ENCODE measurements at regions not wholly inside any gene's neighbourhood (a gene's known extent, or its start where the extent isn't known, plus 50 kb on each side); places are given as distances from the start of the nearest gene placed in this dataset.

- TF ChIP-seq REST (IDR thresholded peaks at IDR 0.05; ENCODE audit: insufficient read depth in 1 of 2, low read depth in 2 of 2, low read length in 2 of 2) (no peak), FOXP2 (optimal IDR thresholded peaks at IDR 0.05; ENCODE audit: borderline replicate concordance, extremely low read depth, extremely low read length, insufficient read depth) (no peak), POLR2AphosphoS5 (IDR thresholded peaks at IDR 0.05; ENCODE audit: low read depth, low read length) (no peak), TAF1 (IDR thresholded peaks at IDR 0.05; ENCODE audit: borderline replicate concordance, insufficient read depth, low read length) (no peak)
Measured at GRCh38 chr9:11663913-11664312, 1029.3 kb upstream of the TYRP1 start.

GRCh38 chr9:11676821-11677220 is 1016.4 kb upstream of the TYRP1 start:
- TF ChIP-seq REST (IDR thresholded peaks at IDR 0.05; ENCODE audit: insufficient read depth in 1 of 2, low read depth in 2 of 2, low read length in 2 of 2) (no peak), TAF1 (IDR thresholded peaks at IDR 0.05; ENCODE audit: borderline replicate concordance, insufficient read depth, low read length) (no peak), SIN3A (IDR thresholded peaks at IDR 0.05; ENCODE audit: borderline replicate concordance, insufficient read depth, low read length) (no peak), FOXP2 (optimal IDR thresholded peaks at IDR 0.05; ENCODE audit: borderline replicate concordance, extremely low read depth, extremely low read length, insufficient read depth) (no peak), POLR2AphosphoS5 (IDR thresholded peaks at IDR 0.05; ENCODE audit: low read depth, low read length) (no peak)

GRCh38 chr9:11686733-11687132 is 1006.5 kb upstream of the TYRP1 start:
- no peak for TF ChIP-seq REST (IDR thresholded peaks at IDR 0.05; ENCODE audit: insufficient read depth in 1 of 2, low read depth in 2 of 2, low read length in 2 of 2)
- no peak for TF ChIP-seq FOXP2 (optimal IDR thresholded peaks at IDR 0.05; ENCODE audit: borderline replicate concordance, extremely low read depth, extremely low read length, insufficient read depth)
- no peak for TF ChIP-seq SIN3A (IDR thresholded peaks at IDR 0.05; ENCODE audit: borderline replicate concordance, insufficient read depth, low read length)
- no peak for TF ChIP-seq POLR2AphosphoS5 (IDR thresholded peaks at IDR 0.05; ENCODE audit: low read depth, low read length)
- TF ChIP-seq TAF1 (IDR thresholded peaks at IDR 0.05; ENCODE audit: borderline replicate concordance, insufficient read depth, low read length): no peak

GRCh38 chr9:11697126-11697525 is 996.1 kb upstream of the TYRP1 start:
- TF ChIP-seq TAF1 (IDR thresholded peaks at IDR 0.05; ENCODE audit: borderline replicate concordance, insufficient read depth, low read length): no peak
- no peak for TF ChIP-seq SIN3A (IDR thresholded peaks at IDR 0.05; ENCODE audit: borderline replicate concordance, insufficient read depth, low read length)
- no peak for TF ChIP-seq POLR2AphosphoS5 (IDR thresholded peaks at IDR 0.05; ENCODE audit: low read depth, low read length)
- no peak for TF ChIP-seq REST (IDR thresholded peaks at IDR 0.05; ENCODE audit: insufficient read depth in 1 of 2, low read depth in 2 of 2, low read length in 2 of 2)
- no peak for TF ChIP-seq FOXP2 (optimal IDR thresholded peaks at IDR 0.05; ENCODE audit: borderline replicate concordance, extremely low read depth, extremely low read length, insufficient read depth)

- TF ChIP-seq FOXP2 (optimal IDR thresholded peaks at IDR 0.05; ENCODE audit: borderline replicate concordance, extremely low read depth, extremely low read length, insufficient read depth) (no peak), SIN3A (IDR thresholded peaks at IDR 0.05; ENCODE audit: borderline replicate concordance, insufficient read depth, low read length) (no peak), POLR2AphosphoS5 (IDR thresholded peaks at IDR 0.05; ENCODE audit: low read depth, low read length) (no peak), REST (IDR thresholded peaks at IDR 0.05; ENCODE audit: insufficient read depth in 1 of 2, low read depth in 2 of 2, low read length in 2 of 2) (no peak), TAF1 (IDR thresholded peaks at IDR 0.05; ENCODE audit: borderline replicate concordance, insufficient read depth, low read length) (no peak)
Measured at GRCh38 chr9:11701706-11702105, 991.5 kb upstream of the TYRP1 start.

Measured in PFSK-1 (cell line).